ENCODE measurements at regions not wholly inside any gene's neighbourhood (a gene's known extent, or its start where the extent isn't known, plus 50 kb on each side); places are given as distances from the start of the nearest gene placed in this dataset.
"Not testable (repeated sequence)": the region's sequence is repeated elsewhere in the genome, so short reads cannot be mapped to it uniquely, and the experiment has no call there.

DNA sequence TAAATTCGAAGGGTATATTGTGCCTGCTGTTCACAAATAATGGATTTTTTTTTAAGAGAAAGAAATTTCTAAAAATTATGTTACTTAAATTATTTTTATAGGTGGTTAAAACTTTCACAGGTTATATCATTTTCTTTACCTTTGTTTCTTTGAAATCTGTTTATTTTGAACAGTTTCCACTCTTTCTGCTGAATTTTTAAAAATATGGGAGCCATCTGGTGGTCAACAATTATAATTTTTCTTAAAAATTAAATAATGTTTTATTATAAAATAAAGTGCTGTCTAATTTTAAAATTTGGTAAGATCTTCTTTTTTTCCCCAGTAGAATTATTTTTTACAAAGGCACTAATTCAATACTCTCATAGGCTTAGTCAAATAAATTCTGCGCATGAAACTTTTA, 263.9 kb downstream of the ETV1 start:
- ChIA-PET POLR2A (no interaction called here), CTCF (no interaction called here)
- TF ChIP-seq ZNF384 (IDR thresholded peaks at IDR 0.05) (no peak), CTBP1 (IDR thresholded peaks at IDR 0.05; ENCODE audit: borderline replicate concordance) (no peak), SP1 (IDR thresholded peaks at IDR 0.05) (no peak), TARDBP (IDR thresholded peaks at IDR 0.05) (no peak), FOXA1 (IDR thresholded peaks at IDR 0.05) (no peak), ARNT (IDR thresholded peaks at IDR 0.05) (no peak)
- DNase-seq (ENCODE audit: extremely low spot score): no peak

DNA sequence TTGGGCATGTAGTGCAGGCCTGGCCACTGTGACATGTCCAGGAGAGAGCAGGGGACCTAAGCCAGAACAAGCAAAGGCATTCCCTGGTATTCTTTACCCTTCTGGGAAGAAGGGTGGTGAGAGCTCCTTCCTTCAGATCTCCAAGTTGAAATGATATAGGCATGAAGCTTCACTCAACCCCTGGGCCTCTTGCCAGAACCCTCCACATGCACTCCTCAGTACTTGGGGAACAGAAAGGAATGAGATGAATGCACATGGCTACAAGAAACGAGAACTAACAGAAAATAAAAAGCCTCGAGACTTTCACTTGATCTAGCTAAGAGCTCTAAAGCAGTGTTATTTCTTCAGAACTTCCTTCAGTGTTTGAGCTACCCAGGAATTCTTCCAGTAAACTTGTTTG, 262.2 kb downstream of the ETV1 start:
- no peak for DNase-seq (ENCODE audit: extremely low spot score)
- TF ChIP-seq ELF4 (IDR thresholded peaks at IDR 0.05) (no peak), FOXA1 (IDR thresholded peaks at IDR 0.05) (no peak), ZNF384 (IDR thresholded peaks at IDR 0.05) (no peak), NFRKB (IDR thresholded peaks at IDR 0.05) (no peak), LEF1 (IDR thresholded peaks at IDR 0.05; ENCODE audit: borderline replicate concordance) (no peak), ARNT (IDR thresholded peaks at IDR 0.05) (no peak), HDGF (IDR thresholded peaks at IDR 0.05; ENCODE audit: borderline replicate concordance) (no peak), FOXK2 (IDR thresholded peaks at IDR 0.05) (no peak)
- TF ChIP-seq, protein P1, sequence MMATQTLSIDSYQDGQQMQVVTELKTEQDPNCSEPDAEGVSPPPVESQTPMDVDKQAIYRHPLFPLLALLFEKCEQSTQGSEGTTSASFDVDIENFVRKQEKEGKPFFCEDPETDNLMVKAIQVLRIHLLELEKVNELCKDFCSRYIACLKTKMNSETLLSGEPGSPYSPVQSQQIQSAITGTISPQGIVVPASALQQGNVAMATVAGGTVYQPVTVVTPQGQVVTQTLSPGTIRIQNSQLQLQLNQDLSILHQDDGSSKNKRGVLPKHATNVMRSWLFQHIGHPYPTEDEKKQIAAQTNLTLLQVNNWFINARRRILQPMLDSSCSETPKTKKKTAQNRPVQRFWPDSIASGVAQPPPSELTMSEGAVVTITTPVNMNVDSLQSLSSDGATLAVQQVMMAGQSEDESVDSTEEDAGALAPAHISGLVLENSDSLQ (IDR thresholded peaks at IDR 0.05): no peak
- POLR2A ChIA-PET: no interaction called here
- CTCF ChIA-PET: no interaction called here

DNA sequence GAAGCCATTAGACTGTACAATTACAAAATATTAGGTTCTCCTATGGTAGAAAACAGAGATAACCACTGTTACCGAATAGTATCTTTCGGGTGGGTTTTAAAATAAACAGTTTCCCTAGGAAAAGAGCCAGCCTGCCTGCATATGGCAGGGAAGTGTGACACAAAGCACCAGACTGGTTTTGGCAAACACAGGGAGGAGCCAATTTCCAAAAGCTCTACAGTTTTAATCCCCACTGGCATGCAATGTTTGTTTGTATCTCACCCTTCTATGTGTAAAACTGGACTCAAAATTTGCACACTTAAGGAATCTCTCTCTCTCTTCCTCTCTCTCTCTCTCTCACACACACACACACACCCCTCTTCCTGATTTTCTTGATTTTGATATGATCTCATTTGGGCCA, 261.7 kb downstream of the ETV1 start:
- no peak for DNase-seq (ENCODE audit: extremely low spot score)
- ChIA-PET POLR2A (no interaction called here), CTCF (no interaction called here)
- TF ChIP-seq ZNF384 (IDR thresholded peaks at IDR 0.05) (no peak), NFRKB (IDR thresholded peaks at IDR 0.05) (no peak), ARNT (IDR thresholded peaks at IDR 0.05) (no peak), CTBP1 (IDR thresholded peaks at IDR 0.05; ENCODE audit: borderline replicate concordance) (no peak), FOXK2 (IDR thresholded peaks at IDR 0.05) (no peak), BHLHE40 (IDR thresholded peaks at IDR 0.05; ENCODE audit: borderline replicate concordance) (no peak), HDGF (IDR thresholded peaks at IDR 0.05; ENCODE audit: borderline replicate concordance) (no peak)

DNA sequence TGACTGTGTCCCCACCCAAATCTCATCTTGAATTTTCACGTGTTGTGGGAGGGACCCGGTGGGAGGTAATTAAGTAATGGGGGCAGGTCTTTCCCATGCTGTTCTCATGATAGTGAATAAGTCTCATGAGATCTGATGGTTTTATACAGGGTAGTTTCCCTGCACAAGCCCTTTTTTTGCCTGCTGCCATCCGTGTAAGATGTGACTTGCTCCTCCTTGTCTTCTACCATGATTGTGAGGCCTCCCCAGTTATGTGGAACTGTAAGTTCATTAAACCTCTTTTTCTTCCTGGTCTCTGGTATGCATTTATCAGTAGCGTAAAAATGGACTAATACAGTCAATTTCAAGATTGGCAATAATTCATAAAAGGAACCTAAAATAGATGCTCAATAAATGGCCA, 261.0 kb downstream of the ETV1 start:
- POLR2A ChIA-PET; CTCF ChIA-PET; DNase-seq (ENCODE audit: extremely low spot score): not testable (repeated sequence)

DNA sequence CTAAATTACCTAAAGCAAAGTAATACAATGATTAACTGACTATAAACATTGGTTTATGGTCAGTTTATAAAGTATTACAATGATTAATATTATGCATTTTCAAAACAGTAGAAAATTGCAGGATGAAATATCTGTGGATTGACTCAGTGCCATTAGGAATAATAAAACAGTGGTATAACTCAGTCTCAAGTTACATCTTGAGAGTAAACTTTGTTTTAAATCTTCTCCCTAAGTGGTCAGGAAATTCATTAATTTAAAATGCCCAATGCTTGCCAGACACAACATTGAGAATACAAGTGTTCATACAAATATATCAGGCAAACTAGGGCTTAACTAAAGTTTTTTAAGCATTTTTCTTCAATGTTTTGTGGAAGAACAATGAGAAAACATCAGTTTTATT, 257.8 kb downstream of the ETV1 start:
- POLR2A ChIA-PET: no interaction called here
- DNase-seq (ENCODE audit: extremely low spot score): no peak
- TF ChIP-seq SUZ12 (IDR thresholded peaks at IDR 0.05) (no peak), ZNF384 (IDR thresholded peaks at IDR 0.05) (no peak), HDGF (IDR thresholded peaks at IDR 0.05; ENCODE audit: borderline replicate concordance) (no peak), NFRKB (IDR thresholded peaks at IDR 0.05) (no peak), SP1 (IDR thresholded peaks at IDR 0.05) (no peak), FOXA1 (IDR thresholded peaks at IDR 0.05) (no peak), TARDBP (IDR thresholded peaks at IDR 0.05) (no peak), LEF1 (IDR thresholded peaks at IDR 0.05; ENCODE audit: borderline replicate concordance) (no peak), L3MBTL2 (conservative IDR thresholded peaks at IDR 0.05) (no peak), ARNT (IDR thresholded peaks at IDR 0.05) (no peak), ELF4 (IDR thresholded peaks at IDR 0.05) (no peak)
- TF ChIP-seq, protein P1 (IDR thresholded peaks at IDR 0.05): no peak
- CTCF ChIA-PET: no interaction called here

DNA sequence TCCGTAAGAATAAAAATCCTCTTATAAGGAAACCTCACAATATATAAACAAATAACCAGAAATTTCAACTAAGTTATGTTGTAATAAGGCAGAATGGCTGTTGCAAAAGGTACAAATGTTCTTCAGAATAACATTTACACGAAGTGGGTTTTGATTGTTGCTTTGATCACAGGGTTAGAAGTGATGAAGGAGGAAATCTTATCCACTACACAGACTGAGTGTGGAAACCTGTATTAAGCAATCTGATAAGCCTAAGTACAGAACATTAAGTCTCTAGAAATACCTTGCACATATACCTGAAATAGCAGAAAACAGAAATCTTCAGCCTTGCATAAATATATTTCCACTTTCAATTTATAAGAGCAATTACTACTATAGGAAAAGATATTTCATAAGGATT, 251.9 kb downstream of the ETV1 start:
- no peak for TF ChIP-seq ZNF384 (IDR thresholded peaks at IDR 0.05)
- CTCF ChIA-PET: no interaction called here
- POLR2A ChIA-PET: no interaction called here

DNA sequence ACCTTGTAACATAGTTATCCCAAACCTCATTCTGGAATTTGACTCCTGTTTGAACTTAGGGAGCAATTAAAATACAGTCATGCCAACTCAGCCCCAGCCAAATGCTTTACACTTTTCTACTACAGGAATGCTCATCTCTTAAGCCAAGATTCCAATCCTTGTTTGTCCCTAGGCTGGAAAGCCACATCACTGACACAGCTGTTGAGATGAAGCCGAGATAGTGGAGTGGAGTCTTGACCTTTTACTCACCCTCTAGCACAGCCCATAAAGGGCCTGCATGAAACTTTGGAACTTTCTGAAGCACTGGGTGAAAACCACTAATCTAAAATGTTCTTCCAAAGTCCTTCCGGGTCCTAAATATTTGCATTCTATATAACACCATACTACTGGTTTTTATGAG, 247.3 kb downstream of the ETV1 start:
- TF ChIP-seq ELF4 (IDR thresholded peaks at IDR 0.05): no peak
- TF ChIP-seq ARNT (IDR thresholded peaks at IDR 0.05): no peak
- no peak for TF ChIP-seq BHLHE40 (IDR thresholded peaks at IDR 0.05; ENCODE audit: borderline replicate concordance)
- TF ChIP-seq FOXK2 (IDR thresholded peaks at IDR 0.05): no peak
- TF ChIP-seq SP1 (IDR thresholded peaks at IDR 0.05): no peak
- no peak for TF ChIP-seq FOXM1 (IDR thresholded peaks at IDR 0.05; ENCODE audit: borderline replicate concordance)
- no peak for TF ChIP-seq HDGF (IDR thresholded peaks at IDR 0.05; ENCODE audit: borderline replicate concordance)
- no peak for TF ChIP-seq CTBP1 (IDR thresholded peaks at IDR 0.05; ENCODE audit: borderline replicate concordance)
- TF ChIP-seq SUZ12 (IDR thresholded peaks at IDR 0.05): no peak
- TF ChIP-seq TARDBP (IDR thresholded peaks at IDR 0.05): no peak
- TF ChIP-seq ZNF384 (IDR thresholded peaks at IDR 0.05): no peak
- no peak for TF ChIP-seq L3MBTL2 (conservative IDR thresholded peaks at IDR 0.05)
- no peak for TF ChIP-seq LEF1 (IDR thresholded peaks at IDR 0.05; ENCODE audit: borderline replicate concordance)
- no peak for TF ChIP-seq NFRKB (IDR thresholded peaks at IDR 0.05)
- TF ChIP-seq FOXA1 (IDR thresholded peaks at IDR 0.05): no peak
- TF ChIP-seq, protein P1 (IDR thresholded peaks at IDR 0.05): no peak
- ChIA-PET POLR2A (no interaction called here), CTCF (no interaction called here)
- DNase-seq (ENCODE audit: extremely low spot score): no peak

More for the DNA sequence above, 251.9 kb downstream of the ETV1 start:
- DNase-seq (ENCODE audit: extremely low spot score): no peak

DNA sequence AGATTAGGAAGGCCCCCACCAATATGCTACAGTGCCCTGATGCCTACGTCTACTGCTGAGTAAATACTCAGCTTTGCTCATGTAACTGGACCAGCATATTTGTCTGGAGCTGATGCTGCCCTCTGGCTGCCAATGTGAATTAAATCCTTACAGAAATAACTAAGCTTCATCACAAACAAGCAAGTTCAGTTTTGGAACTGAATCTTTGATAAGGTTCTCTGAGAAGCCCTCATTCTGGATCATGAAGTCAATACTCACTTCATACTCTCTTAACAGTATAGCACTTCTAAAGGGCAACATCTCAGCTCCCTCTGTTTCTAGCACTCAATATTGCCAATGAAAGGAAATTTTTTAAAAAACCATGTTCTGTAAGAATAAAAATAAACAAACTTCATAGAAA, 246.7 kb downstream of the ETV1 start:
- CTCF ChIA-PET: no interaction called here
- peak; percentile 24 for DNase-seq (ENCODE audit: extremely low spot score)
- TF ChIP-seq FOXK2 (IDR thresholded peaks at IDR 0.05): no peak
- TF ChIP-seq, protein P1 (IDR thresholded peaks at IDR 0.05): no peak
- no peak for TF ChIP-seq BHLHE40 (IDR thresholded peaks at IDR 0.05; ENCODE audit: borderline replicate concordance)
- no peak for TF ChIP-seq SUZ12 (IDR thresholded peaks at IDR 0.05)
- TF ChIP-seq SP1 (IDR thresholded peaks at IDR 0.05): no peak
- TF ChIP-seq ARNT (IDR thresholded peaks at IDR 0.05): no peak
- TF ChIP-seq L3MBTL2 (conservative IDR thresholded peaks at IDR 0.05): no peak
- POLR2A ChIA-PET: no interaction called here

Data from HEK293T (cell line).